ENCODE measurements at regions not wholly inside any gene's neighbourhood (a gene's known extent, or its start where the extent isn't known, plus 50 kb on each side); places are given as distances from the start of the nearest gene placed in this dataset.

- H3K4me3 ChIP-seq (ENCODE audit: low read depth, low read length), result no peak overlapping the region
- no peak for TF ChIP-seq CTCF (IDR thresholded peaks at IDR 0.05; ENCODE audit: low read depth, low read length, missing control alignments)
- DNase-seq (ENCODE audit: low read depth), result no peak
Observed at GRCh38 chr14:22026527-22026926, 352.9 kb upstream of the OR4E1 start.

DNA sequence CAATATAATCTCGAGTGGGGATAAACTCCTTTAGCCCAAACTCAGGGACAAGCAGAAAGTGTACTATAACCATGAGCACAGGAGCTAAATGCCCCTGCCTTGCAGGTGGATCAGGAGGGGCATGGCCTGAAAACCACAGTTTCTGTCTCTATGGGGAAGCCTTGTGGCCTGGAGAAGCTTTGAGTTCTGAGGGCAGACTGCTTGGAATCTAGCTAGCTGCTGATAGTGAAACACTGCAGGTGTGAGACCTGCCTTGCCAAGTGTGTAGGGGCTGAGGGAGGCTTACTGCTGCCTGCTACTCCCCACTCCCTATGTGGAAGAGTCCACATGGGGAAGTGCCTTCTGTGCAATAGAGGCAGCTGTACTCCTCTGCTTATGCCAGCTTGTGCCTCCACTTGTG lies 352.3 kb upstream of the OR4E1 start:
- DNase-seq (ENCODE audit: low read depth), result no peak
- no peak overlapping the region for H3K4me3 ChIP-seq (ENCODE audit: low read depth, low read length)
- no peak for TF ChIP-seq CTCF (IDR thresholded peaks at IDR 0.05; ENCODE audit: low read depth, low read length, missing control alignments)

DNA sequence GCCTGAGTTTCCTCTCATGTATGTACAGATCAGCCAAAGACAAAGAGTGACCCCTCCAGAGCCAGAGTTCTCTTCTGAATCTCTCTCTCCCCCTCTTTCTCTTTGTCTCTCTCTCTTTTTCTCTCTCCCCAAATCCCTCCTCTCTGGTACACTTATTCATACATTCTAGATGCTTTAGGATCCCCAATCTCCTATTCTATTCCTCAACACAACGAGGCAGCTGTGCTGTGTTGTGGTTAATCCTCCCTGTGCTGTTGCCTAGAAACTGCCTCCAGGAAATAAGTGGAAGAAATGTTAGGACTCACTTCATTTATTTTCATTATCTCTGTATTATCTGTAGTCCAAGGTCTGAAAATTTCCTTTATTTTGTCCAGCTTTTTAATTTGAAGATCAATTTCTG lies 350.5 kb upstream of the OR4E1 start:
- TF ChIP-seq CTCF (IDR thresholded peaks at IDR 0.05; ENCODE audit: low read depth, low read length, missing control alignments), result no peak
- no peak overlapping the region for H3K4me3 ChIP-seq (ENCODE audit: low read depth, low read length)
- DNase-seq (ENCODE audit: low read depth), result no peak

DNA sequence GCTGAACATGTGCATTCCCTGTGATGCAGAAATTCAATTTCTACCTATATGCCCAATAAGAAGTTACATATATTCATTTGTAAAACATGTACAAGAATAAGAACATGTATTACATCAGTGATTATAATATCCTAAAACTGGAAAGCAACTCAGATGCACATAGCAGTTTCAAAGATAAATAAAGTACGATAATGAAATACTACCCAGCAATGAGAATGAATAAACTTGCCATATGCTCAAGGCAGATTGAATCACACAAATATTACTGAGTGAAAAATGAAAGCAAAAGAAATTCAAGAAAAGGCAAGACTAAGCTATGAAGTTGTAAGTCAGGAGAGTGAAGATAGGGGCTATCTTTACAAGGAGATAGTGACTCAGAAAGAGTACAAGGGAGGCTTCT lies 345.3 kb upstream of the OR4E1 start:
- no peak for TF ChIP-seq CTCF (IDR thresholded peaks at IDR 0.05; ENCODE audit: low read depth, low read length, missing control alignments)
- no peak for DNase-seq (ENCODE audit: low read depth)
- no peak overlapping the region for H3K4me3 ChIP-seq (ENCODE audit: low read depth, low read length)

DNA sequence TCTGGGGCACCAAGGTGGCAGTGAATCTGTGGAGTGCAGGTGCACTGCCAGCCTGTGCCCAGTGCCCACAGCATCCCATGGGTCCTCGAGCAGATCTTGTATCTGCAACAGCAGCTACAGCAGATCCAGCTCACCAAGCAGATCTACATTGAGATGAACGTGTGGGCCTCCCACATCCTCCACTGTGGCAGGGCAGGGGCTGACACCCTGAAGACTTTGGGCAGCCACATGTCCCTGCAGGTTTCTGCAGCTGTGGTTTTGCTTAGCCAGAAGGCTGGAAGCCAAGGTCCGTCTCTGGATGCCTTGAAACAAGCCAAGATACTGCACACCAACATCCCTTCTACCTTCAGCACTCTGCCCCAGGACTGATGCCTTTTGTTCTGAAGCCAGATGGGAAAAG lies 338.8 kb upstream of the OR4E1 start:
- TF ChIP-seq CTCF (IDR thresholded peaks at IDR 0.05; ENCODE audit: low read depth, low read length, missing control alignments), result no peak
- no peak for DNase-seq (ENCODE audit: low read depth)
- no peak overlapping the region for H3K4me3 ChIP-seq (ENCODE audit: low read depth, low read length)

DNA sequence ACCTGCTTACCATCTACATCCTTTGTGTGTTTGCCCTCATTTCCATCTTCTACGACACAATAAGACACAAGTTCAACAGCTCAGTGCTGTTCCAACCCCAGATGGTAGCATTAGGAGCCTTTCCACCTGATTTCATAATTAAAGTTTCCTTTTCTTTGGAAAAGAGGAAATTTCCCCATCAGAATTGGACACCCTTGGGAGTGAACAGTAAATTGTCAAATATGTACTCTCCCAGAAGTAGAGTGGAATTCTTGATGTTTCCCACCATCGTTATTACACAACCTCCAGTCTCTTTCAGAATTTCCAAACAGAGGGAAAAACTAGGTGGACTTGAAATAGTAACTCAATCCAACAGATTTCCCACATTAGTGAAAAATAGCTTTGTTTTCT lies 337.6 kb upstream of the OR4E1 start:
- H3K4me3 ChIP-seq (ENCODE audit: low read depth, low read length), result no peak overlapping the region
- no peak for TF ChIP-seq CTCF (IDR thresholded peaks at IDR 0.05; ENCODE audit: low read depth, low read length, missing control alignments)
- no peak for DNase-seq (ENCODE audit: low read depth)

- no peak for DNase-seq (ENCODE audit: low read depth)
- no peak for TF ChIP-seq CTCF (IDR thresholded peaks at IDR 0.05; ENCODE audit: low read depth, low read length, missing control alignments)
Observed at GRCh38 chr14:22010545-22011252, 337.1 kb upstream of the OR4E1 start.

More at GRCh38 chr14:22010545-22011252, 337.1 kb upstream of the OR4E1 start:
- no peak overlapping the region for H3K4me3 ChIP-seq (ENCODE audit: low read depth, low read length)

Measured in GM12864 (cell line).